SU-DHL-6 (cell line): ENCODE measurements at regions not wholly inside any gene's neighbourhood (a gene's known extent, or its start where the extent isn't known, plus 50 kb on each side); places are given as distances from the start of the nearest gene placed in this dataset.

ENCODE experiments used
- CTCF ChIP-seq: fragments of 200-600 bp; sonication (generic); IDR thresholded peaks from one replicate; pipeline ENCODE4 v1.5.1; 2017; ENCODE audit warnings: antibody characterized with exemption, mild to moderate bottlenecking, low read length, moderate library complexity; ENCODE audit not compliant: insufficient read depth, poor library complexity, severe bottlenecking
- EZH2phosphoT487 ChIP-seq: fragments of 200-600 bp; sonication (generic), shearing (Covaris generic); conservative IDR thresholded peaks from 2 replicates; pipeline ENCODE4 v1.6.1; 2018; ENCODE audit warnings: mild to moderate bottlenecking, antibody characterized with exemption, low read length, moderate library complexity, mixed read lengths

DNA sequence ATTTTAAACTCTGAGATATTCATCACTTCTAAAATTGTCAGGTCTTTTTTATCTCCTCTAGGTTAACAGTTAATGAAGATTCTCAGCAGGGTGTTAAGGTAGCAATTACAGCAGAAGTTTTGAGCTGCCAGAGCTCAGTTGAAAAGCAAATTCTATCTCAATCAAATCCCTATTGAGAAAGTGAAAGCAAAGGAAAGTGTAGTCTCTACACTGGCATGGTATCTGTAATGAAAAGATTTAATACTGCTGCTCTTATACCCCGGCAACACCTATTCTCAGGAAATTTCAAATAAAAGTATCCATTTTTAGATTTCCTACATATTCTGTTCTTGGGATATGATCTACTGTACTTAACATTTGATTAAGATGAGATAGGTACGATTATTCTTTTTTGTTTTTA lies 913.5 kb downstream of the MRPL39 start:
- TF ChIP-seq EZH2phosphoT487 (no peak), CTCF (no peak)
